Rectal smooth muscle tissue (tissue), 1 donor: ENCODE measurements at regions not wholly inside any gene's neighbourhood (a gene's known extent, or its start where the extent isn't known, plus 50 kb on each side); places are given as distances from the start of the nearest gene placed in this dataset.

Experiments
- H3K27ac ChIP-seq: one replicate; pipeline ENCODE4 v1.7.0; 2013; ENCODE audit warnings: low read depth, low read length, inconsistent platforms
- H3K27me3 ChIP-seq: one replicate; pipeline ENCODE4 v1.7.0; 2013; ENCODE audit warnings: low read length; ENCODE audit not compliant: control insufficient read depth, insufficient read depth
- H3K36me3 ChIP-seq: one replicate; pipeline ENCODE4 v1.7.0; 2013; ENCODE audit warnings: low read length; ENCODE audit not compliant: control insufficient read depth, insufficient read depth
- H3K4me1 ChIP-seq: one replicate; pipeline ENCODE4 v1.7.0; 2013; ENCODE audit warnings: low read length; ENCODE audit not compliant: control insufficient read depth, insufficient read depth
- H3K4me3 ChIP-seq: one replicate; pipeline ENCODE4 v1.7.0; 2013; ENCODE audit warnings: low read length
- H3K9ac ChIP-seq: one replicate; pipeline ENCODE4 v1.7.0; 2013; ENCODE audit warnings: low read length

GRCh38 chr1:228994676-228995594 is 259.7 kb downstream of the RHOU start:
- Histone ChIP-seq H3K27ac (no peak overlapping the region), H3K4me1 (peaks cover 7% of the 10 kb centered on the region), H3K4me3 (no peak overlapping the region)

GRCh38 chr1:228996281-228996680 is 261.0 kb downstream of the RHOU start:
- Histone ChIP-seq H3K4me3 (no peak overlapping the region), H3K27me3 (no peaks in the 10 kb centered on the region), H3K27ac (no peak overlapping the region), H3K9ac (no peak overlapping the region), H3K4me1 (no peaks in the 10 kb centered on the region), H3K36me3 (no peaks in the 10 kb centered on the region)

More at GRCh38 chr1:228994676-228995594, 259.7 kb downstream of the RHOU start:
- H3K9ac ChIP-seq = no peak overlapping the region
- H3K36me3 ChIP-seq = no peaks in the 10 kb centered on the region
- no peaks in the 10 kb centered on the region for H3K27me3 ChIP-seq

- H3K4me1 ChIP-seq = no peaks in the 10 kb centered on the region
Observed at GRCh38 chr1:228997721-228998144, 262.5 kb downstream of the RHOU start.

DNA sequence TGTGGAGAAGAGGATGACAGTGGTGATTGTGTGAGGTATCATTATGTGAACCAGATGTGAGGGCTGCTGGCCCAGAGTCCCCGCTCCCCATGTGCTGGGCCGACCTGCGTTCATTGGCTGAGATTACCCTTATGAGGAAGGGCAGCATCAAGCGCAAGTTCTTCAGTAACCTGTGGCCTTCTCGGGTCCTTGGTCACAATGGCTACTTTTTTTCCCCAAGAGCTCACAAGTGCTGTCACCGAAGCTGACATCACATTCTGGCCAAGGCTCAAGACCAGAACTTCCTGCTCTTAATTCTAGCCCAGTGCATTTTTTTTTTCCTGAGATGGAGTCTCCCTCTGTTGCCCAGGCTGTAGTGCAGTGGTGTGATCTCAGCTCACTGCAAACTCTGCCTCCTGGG is 262.9 kb downstream of the RHOU start:
- H3K27me3 ChIP-seq = no peaks in the 10 kb centered on the region
- no peaks in the 10 kb centered on the region for H3K4me1 ChIP-seq
- no peak overlapping the region for H3K27ac ChIP-seq

More at GRCh38 chr1:228997721-228998144, 262.5 kb downstream of the RHOU start:
- Histone ChIP-seq H3K27ac (no peak overlapping the region), H3K27me3 (no peaks in the 10 kb centered on the region), H3K36me3 (no peaks in the 10 kb centered on the region), H3K9ac (no peak overlapping the region), H3K4me3 (no peak overlapping the region)

GRCh38 chr1:228999446-229000170 is 264.3 kb downstream of the RHOU start:
- Histone ChIP-seq H3K4me1 (peaks cover 2% of the 10 kb centered on the region), H3K9ac (no peak overlapping the region), H3K27ac (no peak overlapping the region), H3K36me3 (no peaks in the 10 kb centered on the region), H3K27me3 (no peaks in the 10 kb centered on the region), H3K4me3 (no peak overlapping the region)

More for the DNA sequence above, 262.9 kb downstream of the RHOU start:
- Histone ChIP-seq H3K9ac (no peak overlapping the region), H3K36me3 (no peaks in the 10 kb centered on the region), H3K4me3 (no peak overlapping the region)

DNA sequence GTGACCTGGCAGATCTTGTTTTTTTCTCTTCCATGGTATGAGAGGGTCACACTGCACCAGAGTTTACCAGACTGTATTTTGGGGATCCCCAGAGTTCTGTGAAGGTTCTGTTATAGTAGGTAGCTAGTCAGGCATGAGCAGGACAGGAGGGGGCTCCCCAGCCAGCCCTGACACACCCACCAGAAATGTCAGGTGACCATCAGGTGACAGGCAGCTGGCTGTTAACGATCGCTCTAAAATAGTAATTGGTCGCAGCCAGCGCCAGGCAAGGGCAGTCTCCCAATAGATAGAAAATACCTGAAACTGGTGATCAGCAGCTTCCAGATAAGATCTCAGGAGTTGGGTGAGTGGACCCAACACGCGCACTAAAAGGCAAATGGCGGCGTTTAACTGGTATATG is 264.9 kb downstream of the RHOU start:
- Histone ChIP-seq H3K36me3 (no peaks in the 10 kb centered on the region), H3K9ac (no peak overlapping the region), H3K4me3 (no peak overlapping the region), H3K27ac (no peak overlapping the region), H3K4me1 (peaks cover 2% of the 10 kb centered on the region), H3K27me3 (no peaks in the 10 kb centered on the region)

GRCh38 chr1:229001467-229002011 is 266.3 kb downstream of the RHOU start:
- H3K27ac ChIP-seq = no peak overlapping the region

GRCh38 chr1:229002037-229002436 is 266.8 kb downstream of the RHOU start:
- Histone ChIP-seq H3K4me3 (no peak overlapping the region), H3K27ac (no peak overlapping the region)

More at GRCh38 chr1:229001467-229002011, 266.3 kb downstream of the RHOU start:
- Histone ChIP-seq H3K27me3 (no peaks in the 10 kb centered on the region), H3K9ac (no peak overlapping the region), H3K4me1 (peaks cover 2% of the 10 kb centered on the region), H3K4me3 (no peak overlapping the region), H3K36me3 (no peaks in the 10 kb centered on the region)

GRCh38 chr1:229002451-229002960 is 267.2 kb downstream of the RHOU start:
- Histone ChIP-seq H3K9ac (no peak overlapping the region), H3K36me3 (no peaks in the 10 kb centered on the region), H3K27ac (no peak overlapping the region), H3K27me3 (no peaks in the 10 kb centered on the region), H3K4me1 (peaks cover 2% of the 10 kb centered on the region), H3K4me3 (no peak overlapping the region)

More at GRCh38 chr1:229002037-229002436, 266.8 kb downstream of the RHOU start:
- Histone ChIP-seq H3K36me3 (no peaks in the 10 kb centered on the region), H3K4me1 (peaks cover 2% of the 10 kb centered on the region), H3K27me3 (no peaks in the 10 kb centered on the region), H3K9ac (no peak overlapping the region)

GRCh38 chr1:229003233-229004031 is 267.5 kb upstream of the RAB4A start:
- Histone ChIP-seq H3K27ac (peak overlapping the region; percentile 55), H3K36me3 (no peaks in the 10 kb centered on the region), H3K4me3 (no peak overlapping the region), H3K9ac (no peak overlapping the region), H3K4me1 (peaks cover 2% of the 10 kb centered on the region), H3K27me3 (no peaks in the 10 kb centered on the region)

DNA sequence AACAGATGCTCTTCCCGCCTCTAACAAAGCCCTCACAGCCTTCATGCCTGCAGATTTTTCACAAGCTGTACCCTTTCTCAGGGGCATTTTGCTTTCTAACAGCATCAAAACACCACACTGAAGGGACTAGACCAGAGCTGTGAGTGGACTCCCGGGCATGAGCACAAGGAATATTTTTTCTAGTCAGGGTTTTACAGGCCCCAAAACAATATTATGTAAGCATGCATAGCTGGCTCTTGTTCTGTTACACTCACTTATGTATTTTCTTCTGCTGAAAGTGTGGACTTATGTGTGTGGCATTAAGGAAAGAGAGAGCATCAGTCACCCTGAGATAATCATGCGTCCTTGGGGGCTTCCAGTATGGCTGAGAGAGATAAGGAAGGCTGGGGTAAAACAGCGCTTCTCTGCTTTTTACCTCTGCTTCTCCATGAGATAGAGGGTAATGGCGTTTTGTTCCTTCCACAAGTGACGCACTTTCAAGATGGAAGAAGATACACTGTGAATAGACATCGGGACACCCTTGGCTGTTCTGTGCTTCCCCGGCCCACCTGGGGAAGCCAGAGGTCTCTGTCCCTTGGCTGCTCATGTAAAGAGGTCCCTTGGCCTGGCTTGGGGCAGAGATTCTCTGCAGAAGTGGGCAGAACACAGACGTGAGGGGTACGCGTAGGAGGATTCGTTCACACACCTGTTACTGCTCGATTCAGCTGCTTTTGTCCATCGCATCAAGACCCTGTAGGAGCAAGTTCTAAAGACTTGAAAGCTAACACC is 266.7 kb upstream of the RAB4A start:
- H3K4me1 ChIP-seq = peaks cover 2% of the 10 kb centered on the region
- no peaks in the 10 kb centered on the region for H3K27me3 ChIP-seq
- H3K36me3 ChIP-seq = no peaks in the 10 kb centered on the region
- H3K9ac ChIP-seq = no peak overlapping the region
- H3K27ac ChIP-seq = peak overlapping the region; percentile 55
- no peak overlapping the region for H3K4me3 ChIP-seq
